NCI-H2029 (cell line): ENCODE measurements at regions not wholly inside any gene's neighbourhood (a gene's known extent, or its start where the extent isn't known, plus 50 kb on each side); places are given as distances from the start of the nearest gene placed in this dataset.

ENCODE experiments used
- DNase-seq: peaks from one replicate; lab custom pipeline; 2025; lab: John Stamatoyannopoulos, UW

DNA sequence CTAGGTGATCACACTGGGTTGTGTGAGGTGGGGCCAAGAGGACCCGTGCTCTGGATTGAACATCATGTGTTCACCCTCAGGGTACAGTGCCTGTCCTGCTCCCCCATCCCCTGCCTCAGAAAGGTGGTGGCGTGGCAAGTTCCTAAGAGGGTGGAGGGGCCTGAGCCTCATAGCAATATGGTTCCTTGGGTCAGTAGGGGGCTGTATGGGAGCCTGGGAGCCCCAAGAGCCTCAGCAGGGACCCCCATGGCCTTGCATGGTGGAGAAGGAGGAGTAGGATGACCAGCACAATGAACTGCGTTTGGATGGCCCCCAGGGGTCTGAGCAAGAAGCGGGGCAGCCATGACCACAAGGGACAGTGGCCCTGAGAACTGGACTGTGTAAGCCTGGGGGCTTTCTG is 89.6 kb upstream of the SHB start:
- DNase-seq, result no peak

DNA sequence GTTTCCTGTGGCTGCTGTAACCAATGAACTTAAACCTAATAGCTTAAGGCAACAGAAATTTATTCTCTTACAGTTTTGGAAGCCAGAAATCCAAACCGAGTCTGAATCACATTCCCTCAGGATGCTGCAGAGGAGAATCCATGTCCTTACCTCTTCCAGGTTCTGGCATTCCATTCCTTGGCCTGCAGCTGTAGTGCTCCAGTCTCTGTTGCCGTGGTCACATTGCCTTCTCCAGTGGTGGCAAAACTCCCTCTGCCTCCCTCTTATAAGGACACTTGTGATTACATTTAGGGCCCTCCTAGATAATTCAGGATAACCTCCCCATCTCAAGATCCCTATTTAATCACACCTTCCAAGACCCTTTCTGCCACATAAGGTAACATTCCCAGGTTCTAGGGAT is 88.7 kb upstream of the SHB start:
- DNase-seq, result no peak

- no peak for DNase-seq
Measured at GRCh38 chr9:38154501-38155421, 85.7 kb upstream of the SHB start.

GRCh38 chr9:38153910-38154291 is 84.9 kb upstream of the SHB start:
- no peak for DNase-seq

GRCh38 chr9:38153152-38153909 is 84.3 kb upstream of the SHB start:
- no peak for DNase-seq

- no peak for DNase-seq
Measured at GRCh38 chr9:38149647-38150046, 80.6 kb upstream of the SHB start.

DNA sequence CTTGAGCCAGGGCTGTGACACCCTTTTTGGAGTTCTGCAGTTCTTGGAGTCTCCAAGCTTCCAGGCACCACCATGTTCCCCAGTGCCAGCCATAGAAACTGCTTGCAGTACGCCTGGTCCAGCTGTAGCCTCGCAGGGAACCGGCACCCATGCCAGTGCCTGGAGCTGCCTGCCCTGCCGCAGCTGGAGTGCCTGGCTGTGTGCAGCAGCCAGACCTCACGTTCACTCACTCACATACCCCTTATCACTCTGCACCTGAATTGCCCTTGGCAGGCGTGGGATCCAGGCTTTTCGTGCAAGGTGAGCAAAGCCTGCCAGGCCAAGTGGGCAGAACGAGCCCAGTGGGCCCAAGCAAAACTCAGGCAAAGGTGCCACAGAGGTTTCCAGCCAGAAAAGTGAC is 77.8 kb upstream of the SHB start:
- no peak for DNase-seq

GRCh38 chr9:38145526-38146053 is 76.6 kb upstream of the SHB start:
- DNase-seq, result no peak

- no peak for DNase-seq
Measured at GRCh38 chr9:38144421-38144820, 75.4 kb upstream of the SHB start.

GRCh38 chr9:38141746-38142591 is 72.9 kb upstream of the SHB start:
- DNase-seq, result no peak

GRCh38 chr9:38138276-38138675 is 69.2 kb upstream of the SHB start:
- no peak for DNase-seq

DNA sequence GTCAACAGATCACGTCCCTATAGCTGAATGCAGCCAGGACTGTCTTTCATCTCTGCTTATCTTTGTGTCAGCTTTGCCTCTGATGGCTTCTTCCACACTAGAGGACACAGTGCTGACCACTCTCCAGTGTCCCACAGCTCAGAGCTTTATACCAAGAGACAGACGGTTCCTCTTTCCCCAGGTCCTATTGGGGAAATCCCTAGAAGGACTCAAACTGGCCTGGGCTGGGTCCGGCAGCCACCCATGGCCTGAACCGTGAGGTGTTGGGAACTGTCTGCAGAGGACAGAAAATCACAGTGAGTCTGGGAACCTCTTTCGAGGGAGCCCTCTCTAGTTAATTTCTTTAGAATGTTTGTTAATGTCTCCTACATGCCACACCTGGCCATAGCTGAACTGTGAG is 68.3 kb upstream of the SHB start:
- no peak for DNase-seq

DNA sequence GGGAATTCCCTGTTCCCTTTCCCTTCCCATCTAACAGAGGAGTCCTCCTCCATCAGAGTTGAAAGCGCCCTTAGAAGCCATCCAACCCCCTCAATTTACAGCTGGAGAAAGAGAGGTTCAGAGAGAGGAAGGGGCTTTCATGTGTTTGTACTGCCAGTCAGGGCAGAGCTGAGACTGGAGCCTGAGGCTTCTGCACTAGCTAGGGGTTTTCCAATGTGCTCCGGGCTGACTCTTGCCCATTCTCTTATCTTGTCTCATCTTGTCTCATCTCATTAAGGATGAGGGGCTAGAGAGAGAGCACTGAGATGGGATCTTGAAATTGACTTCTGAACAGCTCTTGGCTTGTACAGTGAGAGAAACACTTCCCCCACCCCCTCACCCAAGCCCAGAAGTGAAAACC is 67.4 kb upstream of the SHB start:
- no peak for DNase-seq

GRCh38 chr9:38134611-38135237 is 65.7 kb upstream of the SHB start:
- DNase-seq, result no peak

- no peak for DNase-seq
Measured at GRCh38 chr9:38133595-38133994, 64.6 kb upstream of the SHB start.

- DNase-seq, result no peak
Measured at GRCh38 chr9:38132956-38133355, 63.9 kb upstream of the SHB start.

DNA sequence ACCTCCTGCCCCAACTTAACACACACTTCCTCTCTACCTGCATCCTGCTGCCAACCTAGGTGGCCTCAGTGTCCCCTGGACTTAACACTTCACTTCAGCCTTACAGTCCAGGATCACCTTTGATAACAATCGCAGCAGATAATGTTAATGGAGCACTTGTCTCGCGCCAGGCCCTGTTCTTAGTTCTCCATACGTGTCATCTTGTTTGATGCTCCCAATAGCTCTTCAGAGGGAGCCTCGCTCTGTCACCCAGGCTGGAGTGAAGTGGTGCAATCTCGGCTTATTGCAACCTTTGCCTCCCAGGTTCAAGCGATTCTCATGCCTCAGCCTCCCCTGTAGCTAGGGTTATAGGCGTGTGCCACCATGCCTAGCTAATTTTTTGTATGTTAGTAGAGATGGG is 62.7 kb upstream of the SHB start:
- no peak for DNase-seq

- DNase-seq, result no peak
Measured at GRCh38 chr9:38130724-38131123, 61.7 kb upstream of the SHB start.

GRCh38 chr9:38129366-38129765 is 60.3 kb upstream of the SHB start:
- no peak for DNase-seq

- no peak for DNase-seq
Measured at GRCh38 chr9:38128752-38129270, 59.8 kb upstream of the SHB start.

DNA sequence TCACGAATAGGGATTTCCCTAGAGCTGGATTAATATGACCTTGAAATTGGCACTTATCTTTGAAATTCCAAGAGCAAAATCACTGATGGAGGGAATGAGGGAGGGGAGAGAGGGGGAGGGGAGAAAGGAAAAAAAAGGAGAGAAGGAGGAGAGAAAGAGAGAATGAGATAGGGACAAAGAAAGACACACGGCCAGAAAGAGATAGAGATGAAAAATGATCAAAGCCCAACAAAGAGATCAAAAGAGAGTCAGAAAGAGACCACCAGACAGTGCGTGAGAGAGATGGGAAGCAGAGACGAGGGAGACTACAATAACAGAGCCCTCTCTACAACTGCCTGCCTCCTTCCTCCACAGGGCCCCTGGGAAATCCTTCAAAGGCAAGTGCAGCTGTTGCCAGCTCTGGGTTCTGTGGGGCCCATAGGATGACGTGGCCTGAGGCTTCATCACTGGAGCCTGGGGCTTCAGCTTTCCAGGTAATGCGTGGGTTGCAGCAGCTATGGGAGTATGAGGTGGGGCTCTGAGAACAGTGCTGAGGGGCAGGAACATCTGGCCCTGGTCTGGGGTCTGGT is 58.3 kb upstream of the SHB start:
- DNase-seq, result no peak
